Calu3 (cell line): ENCODE measurements at regions not wholly inside any gene's neighbourhood (a gene's known extent, or its start where the extent isn't known, plus 50 kb on each side); places are given as distances from the start of the nearest gene placed in this dataset.

Source experiments
- BruUV-seq: library from RNA; stranded (reverse); fragments of 400-500 nt; replicated peaks from 2 replicates; lab custom pipeline; 2021; lab: Mats Ljungman, UMichigan
- CTCF ChIA-PET: fragments of 300-600 bp; sonication (Branson Sonifier 250); formaldehyde crosslinking; loops from one replicate; lab custom pipeline; 2022; ENCODE audit warnings: antibody characterized with exemption; lab: Charles Lee
- DNase-seq: peaks from one replicate; pipeline ENCODE4 v3.0.0; 2022
- H3K27ac Mint-ChIP-seq: one replicate; pipeline ENCODE4 v1.8.0; 2022; ENCODE audit warnings: mixed read lengths; ENCODE audit not compliant: unreplicated experiment
- H3K27me3 Mint-ChIP-seq: one replicate; pipeline ENCODE4 v1.8.0; 2022; ENCODE audit warnings: mixed read lengths; ENCODE audit not compliant: unreplicated experiment
- H3K36me3 Mint-ChIP-seq: one replicate; pipeline ENCODE4 v1.8.0; 2022; ENCODE audit warnings: mild to moderate bottlenecking, moderate library complexity, mixed read lengths; ENCODE audit not compliant: insufficient read depth, unreplicated experiment
- H3K4me1 Mint-ChIP-seq: one replicate; pipeline ENCODE4 v1.8.0; 2022; ENCODE audit warnings: mild to moderate bottlenecking, low read depth, mixed read lengths; ENCODE audit not compliant: unreplicated experiment
- H3K4me3 Mint-ChIP-seq: one replicate; pipeline ENCODE4 v1.8.0; 2022; ENCODE audit warnings: mild to moderate bottlenecking, low read depth, moderate library complexity, mixed read lengths; ENCODE audit not compliant: unreplicated experiment
- H3K9me3 Mint-ChIP-seq: one replicate; pipeline ENCODE4 v1.8.0; 2022; ENCODE audit warnings: low read depth, mixed read lengths; ENCODE audit not compliant: unreplicated experiment
- CTCF ChIP-seq: fragments of 200-600 bp; IDR thresholded peaks from one replicate; pipeline ENCODE4 v1.8.0; 2022; ENCODE audit warnings: antibody characterized with exemption; ENCODE audit not compliant: unreplicated experiment
- intact Hi-C: fragments of 100-400 bp; cut with micrococcal nuclease; formaldehyde crosslinking; loops from one replicate; pipeline ENCODE4 v1.10.0; 2022; ENCODE audit not compliant: unreplicated experiment

- intact Hi-C loops = loop anchor here (5.0 kb wide), 1 partner anchor 46 kb away; no protein-coding TSS in a partner anchor
- BruUV-seq = no TSS peak
- Mint-ChIP-seq H3K9me3 (peaks cover 4% of the 10 kb centered on the region), H3K4me1 (peaks cover 16% of the 10 kb centered on the region), H3K27ac (no peak overlapping the region), H3K27me3 (peaks cover 11% of the 10 kb centered on the region), H3K36me3 (no peaks in the 10 kb centered on the region), H3K4me3 (no peak overlapping the region)
- no peak for DNase-seq
- CTCF ChIA-PET = no interaction called here
- no peak for TF ChIP-seq CTCF
Observed at GRCh38 chr12:22396735-22397134, 62.2 kb upstream of the ST8SIA1 start.

GRCh38 chr12:22396253-22396652 is 61.7 kb upstream of the ST8SIA1 start:
- no peak for TF ChIP-seq CTCF
- BruUV-seq = no TSS peak
- CTCF ChIA-PET = no interaction called here
- Mint-ChIP-seq H3K9me3 (peaks cover 2% of the 10 kb centered on the region), H3K27ac (peak overlapping the region; percentile 64), H3K27me3 (peaks cover 6% of the 10 kb centered on the region), H3K4me3 (no peak overlapping the region), H3K36me3 (no peaks in the 10 kb centered on the region), H3K4me1 (peaks cover 16% of the 10 kb centered on the region)
- no peak for DNase-seq
- intact Hi-C loops = loop anchor here (5.0 kb wide), 1 partner anchor 46 kb away; no protein-coding TSS in a partner anchor

GRCh38 chr12:22395666-22396065 is 61.2 kb upstream of the ST8SIA1 start:
- intact Hi-C loops = loop anchor here (5.0 kb wide), 1 partner anchor 47 kb away; no protein-coding TSS in a partner anchor
- Mint-ChIP-seq H3K27ac (peak overlapping the region; percentile 64), H3K9me3 (no peaks in the 10 kb centered on the region), H3K36me3 (no peaks in the 10 kb centered on the region), H3K27me3 (peaks cover under 1% of the 10 kb centered on the region), H3K4me3 (no peak overlapping the region), H3K4me1 (peaks cover 16% of the 10 kb centered on the region)
- CTCF ChIA-PET = no interaction called here
- BruUV-seq = no TSS peak
- no peak for DNase-seq
- TF ChIP-seq CTCF = no peak
